GM10266 (cell line): ENCODE measurements at regions not wholly inside any gene's neighbourhood (a gene's known extent, or its start where the extent isn't known, plus 50 kb on each side); places are given as distances from the start of the nearest gene placed in this dataset.

ENCODE experiments used
- DNase-seq: peaks from one replicate; pipeline ENCODE4 v3.0.0; 2012; ENCODE audit errors: extremely low spot score
- CTCF ChIP-seq: IDR thresholded peaks from 2 replicates; pipeline ENCODE4 v1.5.1; 2012; ENCODE audit warnings: mild to moderate bottlenecking, low read depth; ENCODE audit not compliant: control insufficient read depth, insufficient read depth; ENCODE audit errors: missing control alignments

- no peak for TF ChIP-seq CTCF
- no peak for DNase-seq
Measured at GRCh38 chr4:158996669-158997074, 106.2 kb upstream of the RAPGEF2 start.

GRCh38 chr4:158997660-158998349 is 105.1 kb upstream of the RAPGEF2 start:
- DNase-seq: no peak
- no peak for TF ChIP-seq CTCF

GRCh38 chr4:158998624-158999023 is 104.3 kb upstream of the RAPGEF2 start:
- TF ChIP-seq CTCF: no peak
- no peak for DNase-seq

GRCh38 chr4:158999166-158999682 is 103.7 kb upstream of the RAPGEF2 start:
- no peak for TF ChIP-seq CTCF
- no peak for DNase-seq

GRCh38 chr4:158999849-159000248 is 103.0 kb upstream of the RAPGEF2 start:
- no peak for TF ChIP-seq CTCF

GRCh38 chr4:159002950-159003349 is 99.9 kb upstream of the RAPGEF2 start:
- no peak for DNase-seq
- no peak for TF ChIP-seq CTCF

More at GRCh38 chr4:158999849-159000248, 103.0 kb upstream of the RAPGEF2 start:
- DNase-seq: no peak
